ENCODE measurements at regions not wholly inside any gene's neighbourhood (a gene's known extent, or its start where the extent isn't known, plus 50 kb on each side); places are given as distances from the start of the nearest gene placed in this dataset.

- no peak for DNase-seq
Observed at GRCh38 chr11:8340296-8340695, 76.6 kb upstream of the LMO1 start.

DNA sequence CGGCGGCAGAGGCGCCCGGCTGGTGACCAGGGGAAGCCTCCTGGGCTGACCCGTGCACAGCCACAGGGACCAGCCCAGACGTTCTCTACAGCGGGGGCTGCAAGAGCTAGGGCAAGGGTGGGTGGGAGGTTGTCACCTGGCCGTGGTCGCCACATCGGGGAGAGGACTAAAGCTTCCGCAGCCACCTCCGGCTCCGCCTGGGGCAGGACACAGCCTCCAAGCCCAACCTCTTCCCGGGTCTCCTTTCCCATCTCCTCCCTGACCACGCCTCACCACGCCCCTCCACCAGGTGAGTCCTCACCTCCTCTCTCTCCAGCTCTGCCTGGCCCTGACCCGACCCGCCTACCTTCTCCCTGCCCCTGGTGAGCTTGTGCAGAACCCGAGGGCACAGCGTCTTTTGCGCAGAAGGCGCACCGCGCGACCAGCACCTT, 75.9 kb upstream of the LMO1 start:
- no peak for DNase-seq

DNA sequence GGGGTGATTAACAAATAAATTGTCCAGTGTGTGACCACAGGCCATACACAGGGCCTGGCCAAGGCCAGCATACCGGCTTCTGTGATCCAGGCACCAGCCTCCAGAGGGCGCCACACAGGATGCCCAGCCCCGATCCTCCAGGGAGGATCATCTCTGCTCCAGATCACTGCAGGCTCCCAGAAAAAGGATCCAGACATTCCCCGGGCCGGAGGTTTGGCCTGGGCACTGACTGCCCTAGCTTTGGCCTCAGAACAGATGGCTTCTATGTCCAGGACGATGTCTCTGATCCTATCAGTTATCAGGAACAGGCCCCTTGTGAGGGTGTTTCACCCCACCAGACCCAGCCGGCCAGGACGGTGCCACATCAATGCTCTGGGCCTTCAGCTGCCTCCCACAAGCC, 74.5 kb upstream of the LMO1 start:
- DNase-seq = peak; percentile 53

- DNase-seq = no peak
Observed at GRCh38 chr11:8337130-8337795, 73.6 kb upstream of the LMO1 start.

DNA sequence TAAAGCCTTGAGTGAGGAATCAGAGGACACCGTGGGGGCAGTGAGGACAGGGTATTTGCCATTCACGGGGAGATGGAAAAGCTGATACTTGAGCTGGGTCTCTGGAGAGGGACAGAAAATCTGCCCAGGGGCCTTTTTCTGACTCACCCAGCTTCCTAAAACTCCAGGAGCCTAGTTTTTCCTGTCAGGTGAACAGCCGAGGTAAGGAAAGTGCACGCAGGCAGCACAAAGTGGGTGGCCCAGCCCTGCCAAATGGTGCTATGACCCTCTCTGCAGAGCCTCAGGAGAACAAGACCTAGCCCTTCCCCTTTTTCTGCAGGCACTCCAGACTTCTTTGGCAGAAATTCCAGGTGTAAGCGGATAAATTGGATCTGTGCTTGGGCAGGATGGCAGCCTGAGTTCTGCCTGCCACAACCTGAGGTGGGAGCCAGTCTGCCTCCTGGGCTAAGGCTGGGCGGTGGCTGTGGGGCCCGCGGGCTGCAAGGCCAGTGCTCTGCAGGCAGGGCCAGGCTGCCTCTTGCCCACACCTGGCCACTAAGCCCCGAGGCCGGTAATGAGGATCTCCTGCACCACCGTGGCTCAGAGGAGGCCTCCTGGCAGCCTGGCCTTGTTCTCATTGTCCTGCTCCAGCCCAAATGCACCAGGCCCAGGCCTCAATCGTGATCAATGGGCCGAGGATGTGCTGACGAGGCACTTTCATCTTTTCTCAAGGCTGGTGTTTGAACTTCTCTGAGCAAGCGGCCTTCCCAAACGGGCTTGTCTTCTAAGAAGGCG, 72.9 kb upstream of the LMO1 start:
- DNase-seq = no peak

DNA sequence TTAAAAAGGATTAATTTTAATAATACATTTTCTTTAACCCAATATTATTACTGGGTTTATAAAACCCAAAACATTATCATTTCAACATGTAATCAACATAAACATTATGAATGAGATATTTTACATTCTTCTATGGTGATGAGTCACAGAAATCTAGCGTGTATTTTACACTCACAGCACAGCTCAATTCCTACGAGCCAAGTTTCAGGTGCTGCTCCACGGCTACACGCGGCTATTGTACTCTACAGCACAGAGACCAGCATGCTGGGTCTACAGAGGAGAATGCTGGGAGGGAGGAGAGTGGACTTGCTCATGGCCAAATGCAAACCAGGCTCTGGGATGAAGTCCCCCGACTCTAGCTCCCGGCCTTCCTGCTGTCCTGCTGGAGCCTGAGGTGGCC, 72.0 kb upstream of the LMO1 start:
- DNase-seq = no peak

- no peak for DNase-seq
Observed at GRCh38 chr11:8335186-8335585, 71.5 kb upstream of the LMO1 start.

- DNase-seq = no peak
Observed at GRCh38 chr11:8333811-8334401, 70.2 kb upstream of the LMO1 start.

DNA sequence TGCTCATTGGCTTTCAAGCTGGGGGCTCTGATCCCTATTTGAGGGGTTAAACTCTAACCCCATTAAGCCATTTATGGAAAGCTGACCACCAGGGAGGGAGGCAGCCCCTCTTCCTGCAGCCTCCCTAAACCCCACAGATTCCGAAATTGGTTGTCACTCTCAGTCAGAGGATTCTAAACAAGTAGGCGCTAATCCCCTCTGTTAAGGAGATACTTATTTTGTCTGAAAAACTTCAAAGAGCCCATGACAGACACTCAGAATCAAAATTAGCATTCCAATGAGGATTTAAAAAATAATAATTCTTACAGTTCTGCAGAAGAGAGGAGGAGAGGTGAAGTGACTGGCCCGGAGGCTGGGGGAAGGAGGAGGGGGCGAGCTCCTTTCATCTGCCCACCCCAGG, 69.7 kb upstream of the LMO1 start:
- DNase-seq = no peak

- no peak for DNase-seq
Observed at GRCh38 chr11:8332891-8333290, 69.2 kb upstream of the LMO1 start.

- DNase-seq = peak; percentile 52
Observed at GRCh38 chr11:8332196-8332595, 68.5 kb upstream of the LMO1 start.

- DNase-seq = no peak
Observed at GRCh38 chr11:8331767-8332166, 68.1 kb upstream of the LMO1 start.

GRCh38 chr11:8330896-8331295, 67.2 kb upstream of the LMO1 start:
- DNase-seq = no peak

DNA sequence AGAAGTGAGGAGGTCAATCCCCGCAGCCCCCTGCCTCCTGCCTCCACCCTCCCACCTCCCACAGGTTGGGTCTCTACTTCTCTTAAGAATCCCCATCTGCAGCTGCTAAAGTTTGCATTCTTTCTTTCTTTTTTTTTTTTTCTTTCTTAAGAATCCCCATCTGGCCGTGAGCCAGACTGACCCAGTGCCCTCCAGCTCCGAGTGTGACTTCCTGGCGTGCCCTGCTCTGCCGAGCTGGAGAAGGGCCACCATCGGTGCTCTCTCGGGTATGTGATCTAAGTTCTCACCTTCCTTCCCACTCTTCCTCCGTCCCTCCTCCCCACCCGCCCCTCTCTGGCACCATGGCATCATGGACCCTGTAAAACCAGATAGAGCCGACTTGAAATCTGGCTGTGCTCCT, 66.7 kb upstream of the LMO1 start:
- DNase-seq = no peak

DNA sequence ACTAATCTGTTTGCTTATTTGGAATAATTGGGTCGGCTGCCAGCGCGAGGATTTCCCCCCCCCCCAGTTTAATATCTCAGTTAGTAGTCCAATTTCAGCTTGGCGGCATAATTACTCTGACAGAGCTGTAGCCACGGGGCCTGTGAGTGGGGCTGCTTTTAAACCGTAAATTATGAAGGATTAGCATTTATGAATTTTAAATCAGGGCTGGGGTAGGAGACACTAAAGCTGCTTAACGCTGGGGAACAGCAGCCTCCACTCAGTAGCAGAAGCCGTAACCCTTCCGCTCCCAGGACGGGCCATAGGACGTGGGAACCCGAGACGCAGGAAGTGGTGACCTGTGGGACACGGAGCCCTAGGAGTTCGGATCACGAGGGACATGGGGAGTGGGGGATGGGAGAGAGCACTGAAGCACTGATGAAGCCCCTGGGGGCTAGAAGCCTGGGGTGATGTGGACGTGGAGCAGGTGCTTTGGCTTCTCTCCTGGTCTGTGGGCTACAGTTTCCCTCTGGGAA, 66.2 kb upstream of the LMO1 start:
- DNase-seq = no peak

DNA sequence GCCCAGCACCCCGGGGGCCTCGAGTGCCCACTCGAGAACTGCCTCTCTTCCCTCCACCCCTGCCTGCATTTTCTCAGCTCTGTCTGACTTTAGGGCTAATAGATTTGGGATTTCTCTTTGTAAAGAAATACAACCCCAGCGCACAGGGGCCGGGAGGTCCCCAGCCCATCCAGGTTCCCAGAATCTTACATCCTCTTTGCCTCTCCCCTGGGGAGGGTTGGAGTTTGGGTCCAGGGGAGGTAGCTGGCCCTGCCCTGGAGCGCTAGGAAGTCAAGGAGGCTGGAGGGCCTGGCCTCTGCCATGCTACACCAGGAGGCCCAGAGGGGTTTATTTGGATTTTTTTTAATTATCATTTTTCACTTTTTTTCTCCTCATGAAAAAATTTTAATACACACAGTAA, 65.7 kb upstream of the LMO1 start:
- no peak for DNase-seq

- DNase-seq = peak; percentile 91
Observed at GRCh38 chr11:8328848-8329330, 65.2 kb upstream of the LMO1 start.

GRCh38 chr11:8328231-8328794, 64.6 kb upstream of the LMO1 start:
- no peak for DNase-seq

DNA sequence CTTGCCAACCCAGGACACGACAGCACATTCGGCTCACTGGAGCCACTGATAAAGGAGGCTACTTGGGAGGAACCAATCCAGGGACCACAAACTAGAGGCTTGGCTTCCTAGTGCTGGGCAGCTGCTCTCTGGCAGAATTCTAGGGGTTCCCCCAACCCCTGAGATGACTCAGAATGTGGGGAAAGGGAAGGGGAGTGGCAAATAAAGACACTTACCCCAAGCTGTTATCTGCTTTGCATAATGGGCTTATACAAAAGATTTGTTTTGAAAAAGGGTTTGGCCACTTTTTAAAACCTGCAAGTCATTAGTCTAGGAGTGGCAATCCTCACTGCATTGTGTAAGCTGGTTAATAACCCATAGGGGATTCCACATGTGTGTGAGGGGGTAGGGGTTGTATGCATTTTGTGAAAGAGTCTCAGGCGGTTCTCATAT, 64.1 kb upstream of the LMO1 start:
- peak; percentile 40 for DNase-seq

DNA sequence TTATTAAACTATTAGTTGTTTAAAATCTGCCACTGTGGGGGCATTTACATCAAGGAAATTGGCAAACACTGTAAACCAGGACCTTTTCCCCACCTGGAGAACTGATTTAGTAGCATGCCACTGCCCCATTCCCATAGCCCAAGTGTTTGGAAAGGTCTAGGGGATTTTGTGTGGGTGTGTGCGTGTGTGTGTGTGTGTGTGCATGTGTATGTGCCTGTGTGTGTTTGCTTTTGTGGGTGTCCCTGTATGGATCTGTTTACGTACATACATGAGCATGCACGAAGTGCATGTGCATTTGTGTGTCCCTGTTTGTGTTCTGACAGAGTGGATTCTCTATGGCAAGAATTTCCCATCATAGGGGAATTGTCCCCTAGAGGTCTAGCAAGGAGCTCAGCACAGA, 62.7 kb upstream of the LMO1 start:
- DNase-seq = no peak

DNA sequence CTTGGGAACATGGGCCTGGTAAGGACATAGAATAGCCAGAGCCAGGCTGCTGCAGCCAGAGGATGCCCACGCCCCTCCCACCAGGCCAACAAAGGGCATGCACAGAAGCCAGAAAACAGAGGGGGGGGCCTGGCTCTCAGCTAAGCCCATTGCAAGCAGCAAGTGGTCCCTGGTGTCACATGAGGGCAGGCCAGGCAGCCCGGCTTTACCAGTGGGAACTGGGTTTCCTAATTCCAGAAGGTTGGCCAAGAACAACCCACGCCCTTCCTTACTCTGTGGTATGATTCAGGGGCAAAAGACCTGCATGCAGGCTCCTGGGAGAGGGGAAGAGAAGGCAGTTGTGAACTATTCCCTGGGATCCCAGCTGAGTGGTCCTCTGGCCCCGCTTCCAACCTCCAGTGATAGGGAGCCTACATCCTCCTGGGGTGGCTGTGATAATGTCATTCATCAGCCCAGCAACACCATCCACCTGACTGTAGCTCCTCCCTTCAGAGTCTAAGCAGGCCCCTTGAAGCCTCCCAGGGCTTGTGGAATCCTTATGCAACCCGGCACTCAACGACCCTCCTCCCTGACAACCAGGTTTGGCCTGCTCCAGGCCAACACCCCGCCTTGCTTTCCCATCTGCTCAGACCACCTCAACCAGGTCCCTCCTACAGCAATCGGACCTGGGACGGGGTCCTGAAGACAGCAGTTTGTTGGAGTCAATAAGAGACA, 62.1 kb upstream of the LMO1 start:
- no peak for DNase-seq

GRCh38 chr11:8323161-8323935, 59.7 kb upstream of the LMO1 start:
- DNase-seq = no peak

Measured in hematopoietic multipotent progenitor cell treated with erythropoietin and hydrocortisone succinate and interleukin-3 and kit ligand, for 6 days (in vitro differentiated cells).